ENCODE measurements at regions not wholly inside any gene's neighbourhood (a gene's known extent, or its start where the extent isn't known, plus 50 kb on each side); places are given as distances from the start of the nearest gene placed in this dataset.
"Not testable (repeated sequence)": the region's sequence is repeated elsewhere in the genome, so short reads cannot be mapped to it uniquely, and the experiment has no call there.

DNA sequence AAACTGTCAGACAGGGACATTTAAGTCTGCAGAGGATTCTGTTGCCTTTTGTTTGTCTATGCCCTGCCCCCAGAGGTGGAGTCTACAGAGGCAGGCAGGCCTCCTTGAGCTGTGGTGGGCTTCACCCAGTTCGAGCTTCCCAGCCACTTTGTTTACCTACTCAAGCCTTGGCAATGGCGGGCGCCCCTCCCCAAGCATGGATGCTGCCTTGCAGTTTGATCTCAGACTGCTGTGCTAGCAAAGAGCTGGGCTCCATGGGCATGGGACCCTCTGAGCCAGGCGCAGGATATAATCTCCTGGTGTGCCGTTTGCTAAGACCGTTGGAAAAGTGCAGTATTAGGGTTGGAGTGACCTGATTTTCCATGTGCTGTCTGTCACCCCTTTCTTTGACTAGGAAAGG, 734.9 kb downstream of the TENT5A start:
- TF ChIP-seq, protein P1, sequence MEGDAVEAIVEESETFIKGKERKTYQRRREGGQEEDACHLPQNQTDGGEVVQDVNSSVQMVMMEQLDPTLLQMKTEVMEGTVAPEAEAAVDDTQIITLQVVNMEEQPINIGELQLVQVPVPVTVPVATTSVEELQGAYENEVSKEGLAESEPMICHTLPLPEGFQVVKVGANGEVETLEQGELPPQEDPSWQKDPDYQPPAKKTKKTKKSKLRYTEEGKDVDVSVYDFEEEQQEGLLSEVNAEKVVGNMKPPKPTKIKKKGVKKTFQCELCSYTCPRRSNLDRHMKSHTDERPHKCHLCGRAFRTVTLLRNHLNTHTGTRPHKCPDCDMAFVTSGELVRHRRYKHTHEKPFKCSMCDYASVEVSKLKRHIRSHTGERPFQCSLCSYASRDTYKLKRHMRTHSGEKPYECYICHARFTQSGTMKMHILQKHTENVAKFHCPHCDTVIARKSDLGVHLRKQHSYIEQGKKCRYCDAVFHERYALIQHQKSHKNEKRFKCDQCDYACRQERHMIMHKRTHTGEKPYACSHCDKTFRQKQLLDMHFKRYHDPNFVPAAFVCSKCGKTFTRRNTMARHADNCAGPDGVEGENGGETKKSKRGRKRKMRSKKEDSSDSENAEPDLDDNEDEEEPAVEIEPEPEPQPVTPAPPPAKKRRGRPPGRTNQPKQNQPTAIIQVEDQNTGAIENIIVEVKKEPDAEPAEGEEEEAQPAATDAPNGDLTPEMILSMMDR (conservative IDR thresholded peaks at IDR 0.05; ENCODE audit: low read length): not testable (repeated sequence)
- not testable (repeated sequence) for TF ChIP-seq EZH2phosphoT487 (IDR thresholded peaks at IDR 0.05; ENCODE audit: borderline replicate concordance, low read depth, low read length)
